Stomach (tissue), 8 donors: ENCODE measurements at regions not wholly inside any gene's neighbourhood (a gene's known extent, or its start where the extent isn't known, plus 50 kb on each side); places are given as distances from the start of the nearest gene placed in this dataset.

ENCODE experiments used
- DNase-seq, 2 donors: peaks; one replicate each; pipeline versions ENCODE4 v3.0.0 to v3.0.0-alpha.2; 2013 to 2019
- H3K27ac ChIP-seq, 5 donors: fragments of 200-600 bp in 4 of 5; sonication (generic) in 4 of 5; one replicate each; pipeline ENCODE4 v1.5.1; 2013 to 2019; ENCODE audit warnings: mild to moderate bottlenecking in 1 of 5, moderate library complexity in 1 of 5
- H3K27me3 ChIP-seq, 3 donors: fragments of 200-600 bp; sonication (generic); one replicate each; pipeline ENCODE4 v1.5.1; 2017 to 2019; ENCODE audit warnings: mixed run types in 1 of 3
- H3K36me3 ChIP-seq, 4 donors: fragments of 200-600 bp; sonication (generic); 1 replicate in 3 of 4; 2 replicates in 1 of 4; pipeline ENCODE4 v1.5.1; 2016 to 2019
- H3K4me1 ChIP-seq, 4 donors: fragments of 200-600 bp; sonication (generic); one replicate each; pipeline ENCODE4 v1.5.1; 2016 to 2019
- H3K4me3 ChIP-seq, 4 donors: fragments of 200-600 bp; sonication (generic) in 3 of 4; one replicate each; pipeline ENCODE4 v1.5.1; 2016 to 2019; ENCODE audit warnings: mild to moderate bottlenecking in 1 of 4
- H3K9me3 ChIP-seq, 4 donors: fragments of 200-600 bp; sonication (generic); one replicate each; pipeline ENCODE4 v1.5.1; 2016 to 2019
- EP300 ChIP-seq: sonication (generic); formaldehyde crosslinking; IDR thresholded peaks from one replicate; pipeline ENCODE4 v1.6.1; 2017; ENCODE audit warnings: antibody characterized with exemption
- POLR2A ChIP-seq, 4 donors: fragments of 450-650 bp; IDR thresholded peaks; one replicate each; pipeline ENCODE4 v1.6.1; 2016; ENCODE audit warnings: antibody characterized with exemption in 4 of 4, control low read depth in 2 of 4, mild to moderate bottlenecking in 1 of 4, moderate library complexity in 1 of 4
- POLR2AphosphoS5 ChIP-seq, 3 donors: sonication (generic); formaldehyde crosslinking; IDR thresholded peaks; one replicate each; pipeline ENCODE4 v1.6.1; 2016; ENCODE audit warnings: antibody characterized with exemption in 3 of 3
- WGBS, 5 donors: extraction: QIAGEN DNeasy Blood & Tissue Kit in 3 of 5; methylation state at CpG; one replicate each; pipeline versions ENCODE4 v1.1.5 to v1.1.7; 2013 to 2018; 5-methylcytosine and 5-hydroxymethylcytosine counted together
- intact Hi-C: fragments of 100-400 bp; cut with DNase I; formaldehyde crosslinking; loops from one replicate; pipeline ENCODE4 v1.15.1; 2023; ENCODE audit warnings: low total_unique reads
- TF ChIP-seq, protein P1 (sequence below), 7 experiments: fragments of 450-650 bp in 4 of 7; fragments of 200-600 bp in 3 of 7; sonication (generic) in 3 of 7; IDR thresholded peaks; one replicate each; pipeline ENCODE4 v1.5.1; 2016 to 2019; ENCODE audit warnings: antibody characterized with exemption in 7 of 7, control low read depth in 2 of 7, mild to moderate bottlenecking in 1 of 7
- donor health status: healthy with polysubstance abuse.
- donor health status: Bipolar disorder and iron deficiency.
- donor health status: healthy.

DNA sequence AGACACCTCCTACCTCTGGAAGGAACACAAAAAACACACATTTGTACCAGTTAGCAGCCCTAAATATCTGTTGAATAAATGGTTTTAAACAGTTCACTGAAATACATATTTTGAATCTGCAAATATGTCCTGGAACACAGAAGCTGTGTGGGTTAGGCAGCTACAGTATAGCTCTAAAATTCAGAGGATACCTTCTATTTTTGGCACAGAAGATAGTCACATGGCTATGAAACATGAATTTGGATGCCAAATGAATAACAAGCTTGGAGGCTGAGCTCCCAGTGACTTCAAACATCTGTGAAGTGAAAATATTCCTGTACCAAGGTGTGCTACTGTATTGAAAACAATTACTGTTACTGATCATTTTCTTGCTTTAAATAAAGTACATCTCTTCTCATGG lies 391.5 kb upstream of the ADGRL2 start:
- TF ChIP-seq POLR2AphosphoS5 (IDR thresholded peaks at IDR 0.05) = no peak
- TF ChIP-seq, protein P1, sequence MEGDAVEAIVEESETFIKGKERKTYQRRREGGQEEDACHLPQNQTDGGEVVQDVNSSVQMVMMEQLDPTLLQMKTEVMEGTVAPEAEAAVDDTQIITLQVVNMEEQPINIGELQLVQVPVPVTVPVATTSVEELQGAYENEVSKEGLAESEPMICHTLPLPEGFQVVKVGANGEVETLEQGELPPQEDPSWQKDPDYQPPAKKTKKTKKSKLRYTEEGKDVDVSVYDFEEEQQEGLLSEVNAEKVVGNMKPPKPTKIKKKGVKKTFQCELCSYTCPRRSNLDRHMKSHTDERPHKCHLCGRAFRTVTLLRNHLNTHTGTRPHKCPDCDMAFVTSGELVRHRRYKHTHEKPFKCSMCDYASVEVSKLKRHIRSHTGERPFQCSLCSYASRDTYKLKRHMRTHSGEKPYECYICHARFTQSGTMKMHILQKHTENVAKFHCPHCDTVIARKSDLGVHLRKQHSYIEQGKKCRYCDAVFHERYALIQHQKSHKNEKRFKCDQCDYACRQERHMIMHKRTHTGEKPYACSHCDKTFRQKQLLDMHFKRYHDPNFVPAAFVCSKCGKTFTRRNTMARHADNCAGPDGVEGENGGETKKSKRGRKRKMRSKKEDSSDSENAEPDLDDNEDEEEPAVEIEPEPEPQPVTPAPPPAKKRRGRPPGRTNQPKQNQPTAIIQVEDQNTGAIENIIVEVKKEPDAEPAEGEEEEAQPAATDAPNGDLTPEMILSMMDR (IDR thresholded peaks at IDR 0.05) = no peak
- TF ChIP-seq EP300 = no peak
- no peak for TF ChIP-seq POLR2A (IDR thresholded peaks at IDR 0.05)
- Histone ChIP-seq H3K4me3 (no peak overlapping the region), H3K27me3 (no peaks in the 10 kb centered on the region), H3K9me3 (no peaks in the 10 kb centered on the region), H3K36me3 (no peaks in the 10 kb centered on the region), H3K4me1 (peaks cover 0 to 14% (median 3%) of the 10 kb centered on the region in 4 donors), H3K27ac (no peak overlapping the region)
- intact Hi-C loops = no loop called here
- no peak for DNase-seq

DNA sequence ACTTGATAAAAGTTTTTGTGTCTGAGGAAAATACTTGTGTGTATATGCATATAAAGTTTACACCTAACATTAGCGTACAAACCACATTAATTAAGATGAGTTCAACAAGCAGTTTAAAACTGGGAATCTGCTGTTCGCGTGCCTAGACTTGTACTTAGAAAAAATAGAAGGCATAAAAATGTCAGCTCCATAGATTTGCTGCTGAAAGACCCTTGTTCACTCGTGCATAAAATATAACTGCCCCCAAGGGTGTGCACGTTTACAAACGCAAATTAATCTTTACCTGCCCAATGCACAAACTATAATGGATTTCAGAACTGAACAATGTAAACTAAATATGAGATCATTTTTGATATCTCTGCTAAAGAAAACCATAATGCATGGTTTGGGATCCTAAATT lies 392.3 kb upstream of the ADGRL2 start:
- 61 to 76% (median 72%) methylated on average over 6 of the region's 6 CpGs for WGBS, 5 donors
- TF ChIP-seq, protein P1 (IDR thresholded peaks at IDR 0.05) = no peak
- TF ChIP-seq POLR2A (IDR thresholded peaks at IDR 0.05) (no peak), EP300 (no peak), POLR2AphosphoS5 (IDR thresholded peaks at IDR 0.05) (no peak)
- Histone ChIP-seq H3K27ac (no peak overlapping the region), H3K4me3 (no peak overlapping the region), H3K9me3 (no peaks in the 10 kb centered on the region), H3K36me3 (no peaks in the 10 kb centered on the region), H3K27me3 (no peaks in the 10 kb centered on the region), H3K4me1 (peaks cover 0 to 8% (median 0%) of the 10 kb centered on the region in 4 donors)
- DNase-seq = no peak
- intact Hi-C loops = no loop called here

DNA sequence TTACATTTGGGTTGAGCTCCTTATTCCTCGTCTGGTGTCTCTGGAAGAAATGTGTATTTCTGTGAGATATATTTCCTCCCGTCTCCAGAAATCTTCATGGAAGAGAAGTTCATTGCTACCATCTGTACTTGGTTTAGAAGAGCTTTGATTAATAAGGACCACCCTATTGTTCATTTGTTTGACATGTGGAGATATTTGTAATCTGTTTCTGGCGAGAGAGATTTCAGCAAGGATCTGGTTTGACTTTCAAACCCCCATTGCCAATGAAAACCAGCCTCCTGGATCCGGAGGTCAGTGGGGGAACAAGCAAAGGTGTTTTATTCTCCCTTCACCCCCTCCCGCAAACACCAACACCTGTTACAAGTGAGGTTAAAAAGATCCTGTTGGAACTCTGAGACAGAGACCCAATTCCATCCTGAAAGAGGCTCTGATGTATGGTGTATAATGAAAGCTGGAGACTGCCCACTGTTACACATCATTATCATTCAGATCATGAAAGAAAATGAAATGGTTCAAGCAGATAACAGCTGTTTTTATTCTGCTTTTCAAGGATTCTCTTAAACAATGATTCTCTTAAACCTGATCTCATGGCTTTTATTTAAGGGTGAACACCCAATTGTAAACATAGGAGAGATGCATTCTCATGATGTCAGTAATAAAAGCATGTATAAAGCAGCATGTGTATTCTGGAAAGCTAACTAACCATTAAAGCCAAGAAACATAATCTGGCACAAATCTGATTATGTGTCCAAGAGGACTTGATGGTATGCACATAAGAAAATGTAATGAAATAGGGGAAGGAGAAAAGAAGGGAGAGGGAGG lies 393.5 kb upstream of the ADGRL2 start:
- DNase-seq = peak in 1 of 2 donors; percentile 37
- Histone ChIP-seq H3K4me1 (peaks cover 0 to 8% (median 0%) of the 10 kb centered on the region in 4 donors), H3K4me3 (no peak overlapping the region), H3K9me3 (no peaks in the 10 kb centered on the region), H3K27me3 (no peaks in the 10 kb centered on the region), H3K36me3 (no peaks in the 10 kb centered on the region), H3K27ac (no peak overlapping the region)
- 62 to 76% (median 69%) methylated on average over 5 of the region's 5 CpGs for WGBS, 5 donors
- intact Hi-C loops = no loop called here
- TF ChIP-seq POLR2A (IDR thresholded peaks at IDR 0.05) = no peak
- no peak for TF ChIP-seq EP300
- TF ChIP-seq, protein P1 (IDR thresholded peaks at IDR 0.05) = no peak
- no peak for TF ChIP-seq POLR2AphosphoS5 (IDR thresholded peaks at IDR 0.05)

DNA sequence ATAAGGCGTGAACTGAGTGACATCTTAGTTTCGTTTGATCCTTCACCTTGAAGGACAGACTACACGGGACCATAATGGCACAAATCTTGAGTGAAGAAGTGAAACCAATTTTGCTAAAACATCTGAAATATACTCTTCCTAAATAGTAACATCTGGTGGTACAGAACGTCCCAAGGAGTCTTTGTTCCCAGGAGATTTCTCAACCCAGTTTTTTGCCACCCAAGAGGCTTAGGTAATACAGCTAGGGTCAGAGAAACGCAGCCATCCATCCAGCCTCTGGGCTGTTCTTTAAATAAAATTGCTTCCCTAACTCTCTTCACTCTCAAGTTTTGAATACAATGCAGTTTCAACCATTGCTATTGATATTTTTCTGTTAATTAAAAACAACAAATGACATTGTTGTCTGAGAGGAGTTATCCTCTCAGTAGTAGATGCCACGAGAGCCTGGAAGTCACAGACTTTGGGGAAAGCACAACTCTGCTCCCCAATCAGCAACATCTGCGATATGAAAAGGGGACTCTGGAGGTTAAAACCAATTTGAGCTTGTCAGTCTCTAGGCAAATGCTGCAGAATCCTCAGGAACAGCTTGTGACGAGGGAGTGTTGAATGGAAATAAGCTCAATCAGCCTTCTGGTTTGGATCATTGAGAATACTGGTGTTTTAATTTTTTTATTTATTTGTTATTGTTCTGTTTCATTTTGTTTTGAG lies 394.3 kb upstream of the ADGRL2 start:
- intact Hi-C loops = no loop called here
- WGBS, 5 donors = 76 to 83% (median 81%) methylated on average over 8 of the region's 8 CpGs
- TF ChIP-seq, protein P1 (IDR thresholded peaks at IDR 0.05) = no peak

More for the DNA sequence above, 394.3 kb upstream of the ADGRL2 start:
- no peak for DNase-seq
- H3K4me1 ChIP-seq = peaks cover 0 to 8% (median 0%) of the 10 kb centered on the region in 4 donors
- H3K4me3 ChIP-seq = no peak overlapping the region
- H3K9me3 ChIP-seq = no peaks in the 10 kb centered on the region
- peak overlapping the region in 1 of 5 donors; percentile 21 for H3K27ac ChIP-seq
- H3K27me3 ChIP-seq = no peaks in the 10 kb centered on the region
- no peaks in the 10 kb centered on the region for H3K36me3 ChIP-seq
